Osteoblast (primary cell): ENCODE measurements at regions not wholly inside any gene's neighbourhood (a gene's known extent, or its start where the extent isn't known, plus 50 kb on each side); places are given as distances from the start of the nearest gene placed in this dataset.

ENCODE experiments used
- DNase-seq: peaks from one replicate; pipeline ENCODE4 v3.0.0; 2011; ENCODE audit warnings: low spot score, mixed read lengths; ENCODE audit not compliant: insufficient read length; ENCODE audit errors: missing footprints
- H2AFZ ChIP-seq: 2 replicates; pipeline ENCODE4 v1.6.0; 2011; ENCODE audit warnings: mild to moderate bottlenecking, low read length
- H3K27ac ChIP-seq: 2 replicates; pipeline ENCODE4 v1.5.1; 2011; ENCODE audit warnings: mild to moderate bottlenecking, low read depth, low read length, moderate library complexity
- H3K27me3 ChIP-seq: 2 replicates; pipeline ENCODE4 v1.6.0; 2012; ENCODE audit warnings: mild to moderate bottlenecking, control low read depth, inconsistent platforms, low read length, moderate library complexity; ENCODE audit not compliant: insufficient read depth
- H3K36me3 ChIP-seq: 2 replicates; pipeline ENCODE4 v1.5.1; 2011; ENCODE audit warnings: mild to moderate bottlenecking, low read length, control low read depth, moderate library complexity; ENCODE audit not compliant: insufficient read depth
- H3K4me1 ChIP-seq: 2 replicates; pipeline ENCODE4 v1.5.1; 2011; ENCODE audit warnings: mild to moderate bottlenecking, low read length, control low read depth, moderate library complexity; ENCODE audit not compliant: insufficient read depth
- H3K4me2 ChIP-seq: 2 replicates; pipeline ENCODE4 v1.6.0; 2011; ENCODE audit warnings: mild to moderate bottlenecking, low read length; ENCODE audit not compliant: insufficient read depth
- H3K4me3 ChIP-seq: fragments of 200-600 bp; sonication (generic); 3 replicates; pipeline ENCODE4 v1.5.1; 2012; ENCODE audit warnings: mild to moderate bottlenecking, low read length, inconsistent platforms; ENCODE audit not compliant: insufficient read depth
- H3K79me2 ChIP-seq: 2 replicates; pipeline ENCODE4 v1.6.0; 2012; ENCODE audit warnings: mild to moderate bottlenecking, low read length, control low read depth, inconsistent platforms; ENCODE audit not compliant: insufficient read depth
- H3K9me3 ChIP-seq: 2 replicates; pipeline ENCODE4 v1.5.1; 2011; ENCODE audit warnings: low read depth, low read length, control low read depth
- H4K20me1 ChIP-seq: 2 replicates; pipeline ENCODE4 v1.6.0; 2012; ENCODE audit warnings: mild to moderate bottlenecking, low read length, control low read depth; ENCODE audit not compliant: insufficient read depth
- CTCF ChIP-seq: IDR thresholded peaks from 2 replicates; pipeline ENCODE4 v1.5.1; 2011; ENCODE audit warnings: mild to moderate bottlenecking, low read depth, low read length, moderate library complexity; ENCODE audit errors: extremely low read depth

- H2AFZ ChIP-seq = no peak overlapping the region
- DNase-seq = no peak
- H3K79me2 ChIP-seq = no peaks in the 10 kb centered on the region
- no peak overlapping the region for H3K27ac ChIP-seq
- peaks cover 17% of the 10 kb centered on the region for H3K27me3 ChIP-seq
- TF ChIP-seq CTCF = no peak
- no peaks in the 10 kb centered on the region for H4K20me1 ChIP-seq
- H3K9me3 ChIP-seq = no peaks in the 10 kb centered on the region
- no peak overlapping the region for H3K4me3 ChIP-seq
- H3K4me1 ChIP-seq = no peaks in the 10 kb centered on the region
- H3K36me3 ChIP-seq = no peaks in the 10 kb centered on the region
- no peak overlapping the region for H3K4me2 ChIP-seq
Measured at GRCh38 chr16:86732621-86733295, 154.4 kb downstream of the FOXL1 start.

GRCh38 chr16:86733546-86734254, 155.4 kb downstream of the FOXL1 start:
- H3K79me2 ChIP-seq = no peaks in the 10 kb centered on the region
- H4K20me1 ChIP-seq = no peaks in the 10 kb centered on the region
- no peak overlapping the region for H3K4me3 ChIP-seq
- H3K4me2 ChIP-seq = no peak overlapping the region
- H3K9me3 ChIP-seq = no peaks in the 10 kb centered on the region
- no peak for DNase-seq
- no peak for TF ChIP-seq CTCF
- no peak overlapping the region for H3K27ac ChIP-seq
- H2AFZ ChIP-seq = no peak overlapping the region
- H3K4me1 ChIP-seq = no peaks in the 10 kb centered on the region
- peaks cover 8% of the 10 kb centered on the region for H3K27me3 ChIP-seq
- H3K36me3 ChIP-seq = no peaks in the 10 kb centered on the region

GRCh38 chr16:86734543-86735460, 156.5 kb downstream of the FOXL1 start:
- no peak overlapping the region for H2AFZ ChIP-seq
- H3K79me2 ChIP-seq = no peaks in the 10 kb centered on the region
- no peak overlapping the region for H3K4me2 ChIP-seq
- no peak overlapping the region for H3K4me3 ChIP-seq
- no peaks in the 10 kb centered on the region for H3K4me1 ChIP-seq
- H4K20me1 ChIP-seq = no peaks in the 10 kb centered on the region
- no peak overlapping the region for H3K27ac ChIP-seq
- H3K27me3 ChIP-seq = peaks cover 3% of the 10 kb centered on the region
- TF ChIP-seq CTCF = no peak
- no peaks in the 10 kb centered on the region for H3K9me3 ChIP-seq
- DNase-seq = no peak
- H3K36me3 ChIP-seq = no peaks in the 10 kb centered on the region

- H3K36me3 ChIP-seq = no peaks in the 10 kb centered on the region
- H3K9me3 ChIP-seq = no peaks in the 10 kb centered on the region
- H3K4me3 ChIP-seq = no peak overlapping the region
- H2AFZ ChIP-seq = no peak overlapping the region
- no peak for DNase-seq
- peaks cover 3% of the 10 kb centered on the region for H3K27me3 ChIP-seq
- no peaks in the 10 kb centered on the region for H3K79me2 ChIP-seq
- H3K4me2 ChIP-seq = no peak overlapping the region
- no peaks in the 10 kb centered on the region for H4K20me1 ChIP-seq
- no peak overlapping the region for H3K27ac ChIP-seq
- H3K4me1 ChIP-seq = no peaks in the 10 kb centered on the region
- TF ChIP-seq CTCF = no peak
Measured at GRCh38 chr16:86735727-86736126, 157.4 kb downstream of the FOXL1 start.
